Tibial nerve (tissue), 4 donors: ENCODE measurements at regions not wholly inside any gene's neighbourhood (a gene's known extent, or its start where the extent isn't known, plus 50 kb on each side); places are given as distances from the start of the nearest gene placed in this dataset.

Experiments used
- DNase-seq, 2 donors: peaks; one replicate each; pipeline ENCODE4 v3.0.0-alpha.2; 2019; ENCODE audit warnings: low spot score in 2 of 2
- H3K27ac ChIP-seq, 4 donors: fragments of 200-600 bp; sonication (generic) in 3 of 4; one replicate each; pipeline ENCODE4 v1.5.1; 2017 to 2019; ENCODE audit warnings: mild to moderate bottlenecking in 1 of 4
- H3K27me3 ChIP-seq, 2 donors: fragments of 200-600 bp; sonication (generic) in 1 of 2; one replicate each; pipeline versions ENCODE4 v1.5.1 to v1.6.0; 2017 to 2019
- H3K36me3 ChIP-seq, 3 donors: fragments of 200-600 bp; sonication (generic); one replicate each; pipeline ENCODE4 v1.5.1; 2018 to 2019
- H3K4me1 ChIP-seq, 4 donors: fragments of 200-600 bp; sonication (generic) in 3 of 4; one replicate each; pipeline ENCODE4 v1.5.1; 2017 to 2019
- H3K4me3 ChIP-seq, 4 donors: fragments of 200-600 bp; sonication (generic) in 3 of 4; one replicate each; pipeline ENCODE4 v1.5.1; 2017 to 2019; ENCODE audit warnings: mild to moderate bottlenecking in 1 of 4, moderate library complexity in 1 of 4
- H3K9me3 ChIP-seq, 4 donors: fragments of 200-600 bp; sonication (generic) in 3 of 4; one replicate each; pipeline ENCODE4 v1.5.1; 2017 to 2019
- CTCF ChIP-seq, 5 experiments: fragments of 200-600 bp in 3 of 5; fragments of 450-650 bp in 2 of 5; sonication (generic) in 3 of 5; IDR thresholded peaks; one replicate each; pipeline ENCODE4 v1.5.1; 2016 to 2019; ENCODE audit warnings: antibody characterized with exemption in 5 of 5, mild to moderate bottlenecking in 3 of 5, moderate library complexity in 2 of 5
- EP300 ChIP-seq, 2 donors: sonication (generic); formaldehyde crosslinking; IDR thresholded peaks; one replicate each; pipeline ENCODE4 v1.6.1; 2017; ENCODE audit warnings: antibody characterized with exemption in 2 of 2, mild to moderate bottlenecking in 1 of 2
- POLR2A ChIP-seq, 2 donors: fragments of 450-650 bp; IDR thresholded peaks; one replicate each; pipeline ENCODE4 v1.6.1; 2017; ENCODE audit warnings: antibody characterized with exemption in 2 of 2, mild to moderate bottlenecking in 2 of 2, moderate library complexity in 2 of 2
- WGBS, 2 donors: methylation state at CpG; one replicate each; pipeline ENCODE4 v1.1.5; 2018; 5-methylcytosine and 5-hydroxymethylcytosine counted together

- DNase-seq, result no peak
- Histone ChIP-seq H3K9me3 (peaks cover 0 to 5% (median 0%) of the 10 kb centered on the region in 4 donors), H3K36me3 (no peaks in the 10 kb centered on the region), H3K4me3 (no peak overlapping the region), H3K27ac (no peak overlapping the region), H3K27me3 (no peaks in the 10 kb centered on the region), H3K4me1 (no peaks in the 10 kb centered on the region)
- TF ChIP-seq POLR2A (IDR thresholded peaks at IDR 0.05), result no peak
- no peak for TF ChIP-seq CTCF (IDR thresholded peaks at IDR 0.05)
- TF ChIP-seq EP300 (IDR thresholded peaks at IDR 0.05), result no peak
- WGBS, 2 donors, result 76 to 86% methylated on average over 1 of the region's 1 CpG
Observed at GRCh38 chr21:27146268-27146667, 179.4 kb upstream of the ADAMTS5 start.

- Histone ChIP-seq H3K4me1 (no peaks in the 10 kb centered on the region), H3K36me3 (no peaks in the 10 kb centered on the region), H3K27ac (no peak overlapping the region), H3K4me3 (no peak overlapping the region), H3K27me3 (no peaks in the 10 kb centered on the region), H3K9me3 (peaks cover 0 to 5% (median 0%) of the 10 kb centered on the region in 4 donors)
- TF ChIP-seq POLR2A (IDR thresholded peaks at IDR 0.05), result no peak
- TF ChIP-seq CTCF (IDR thresholded peaks at IDR 0.05), result no peak
- no peak for TF ChIP-seq EP300 (IDR thresholded peaks at IDR 0.05)
- 91 to 92% methylated on average over 6 of the region's 6 CpGs for WGBS, 2 donors
- DNase-seq, result no peak
Observed at GRCh38 chr21:27145134-27145798, 178.4 kb upstream of the ADAMTS5 start.

- no peaks in the 10 kb centered on the region for H3K36me3 ChIP-seq
- no peaks in the 10 kb centered on the region for H3K4me1 ChIP-seq
- WGBS, 2 donors, result 95 to 96% methylated on average over 24 to 31 of the region's 31 CpGs
- H3K27me3 ChIP-seq, result no peaks in the 10 kb centered on the region
- TF ChIP-seq POLR2A (IDR thresholded peaks at IDR 0.05), result no peak
- TF ChIP-seq EP300 (IDR thresholded peaks at IDR 0.05), result no peak
- no peak for TF ChIP-seq CTCF (IDR thresholded peaks at IDR 0.05)
- no peak for DNase-seq
- no peak overlapping the region for H3K27ac ChIP-seq
- peaks cover 0 to under 1% (median 0%) of the 10 kb centered on the region in 4 donors for H3K9me3 ChIP-seq
- H3K4me3 ChIP-seq, result no peak overlapping the region
Observed at GRCh38 chr21:27143476-27143875, 176.6 kb upstream of the ADAMTS5 start.

- Histone ChIP-seq H3K9me3 (no peaks in the 10 kb centered on the region), H3K4me3 (no peak overlapping the region), H3K4me1 (no peaks in the 10 kb centered on the region), H3K27ac (no peak overlapping the region), H3K27me3 (no peaks in the 10 kb centered on the region), H3K36me3 (no peaks in the 10 kb centered on the region)
- DNase-seq, result no peak
- TF ChIP-seq EP300 (IDR thresholded peaks at IDR 0.05), result no peak
- no peak for TF ChIP-seq POLR2A (IDR thresholded peaks at IDR 0.05)
- TF ChIP-seq CTCF (IDR thresholded peaks at IDR 0.05), result no peak
Observed at GRCh38 chr21:27139526-27139925, 172.6 kb upstream of the ADAMTS5 start.

GRCh38 chr21:27134516-27134915 is 167.6 kb upstream of the ADAMTS5 start:
- no peaks in the 10 kb centered on the region for H3K36me3 ChIP-seq
- H3K4me3 ChIP-seq, result no peak overlapping the region
- H3K4me1 ChIP-seq, result no peaks in the 10 kb centered on the region
- H3K27me3 ChIP-seq, result no peaks in the 10 kb centered on the region
- 69 to 82% methylated on average over 1 of the region's 1 CpG for WGBS, 2 donors
- TF ChIP-seq CTCF (IDR thresholded peaks at IDR 0.05), result no peak
- no peak for TF ChIP-seq EP300 (IDR thresholded peaks at IDR 0.05)
- TF ChIP-seq POLR2A (IDR thresholded peaks at IDR 0.05), result no peak
- H3K27ac ChIP-seq, result no peak overlapping the region
- no peak for DNase-seq
- H3K9me3 ChIP-seq, result no peaks in the 10 kb centered on the region
